Stomach (tissue), 8 donors: ENCODE measurements at regions not wholly inside any gene's neighbourhood (a gene's known extent, or its start where the extent isn't known, plus 50 kb on each side); places are given as distances from the start of the nearest gene placed in this dataset.

ENCODE experiments used
- DNase-seq, 2 donors: peaks; one replicate each; pipeline versions ENCODE4 v3.0.0 to v3.0.0-alpha.2; 2013 to 2019
- H3K27ac ChIP-seq, 5 donors: fragments of 200-600 bp in 4 of 5; sonication (generic) in 4 of 5; one replicate each; pipeline ENCODE4 v1.5.1; 2013 to 2019; ENCODE audit warnings: mild to moderate bottlenecking in 1 of 5, moderate library complexity in 1 of 5
- H3K27me3 ChIP-seq, 3 donors: fragments of 200-600 bp; sonication (generic); one replicate each; pipeline ENCODE4 v1.5.1; 2017 to 2019; ENCODE audit warnings: mixed run types in 1 of 3
- H3K36me3 ChIP-seq, 4 donors: fragments of 200-600 bp; sonication (generic); 1 replicate in 3 of 4; 2 replicates in 1 of 4; pipeline ENCODE4 v1.5.1; 2016 to 2019
- H3K4me1 ChIP-seq, 4 donors: fragments of 200-600 bp; sonication (generic); one replicate each; pipeline ENCODE4 v1.5.1; 2016 to 2019
- H3K4me3 ChIP-seq, 4 donors: fragments of 200-600 bp; sonication (generic) in 3 of 4; one replicate each; pipeline ENCODE4 v1.5.1; 2016 to 2019; ENCODE audit warnings: mild to moderate bottlenecking in 1 of 4
- H3K9me3 ChIP-seq, 4 donors: fragments of 200-600 bp; sonication (generic); one replicate each; pipeline ENCODE4 v1.5.1; 2016 to 2019
- CTCF ChIP-seq, 7 experiments: fragments of 450-650 bp in 4 of 7; fragments of 200-600 bp in 3 of 7; sonication (generic) in 3 of 7; IDR thresholded peaks; one replicate each; pipeline ENCODE4 v1.5.1; 2016 to 2019; ENCODE audit warnings: antibody characterized with exemption in 7 of 7, control low read depth in 2 of 7, mild to moderate bottlenecking in 1 of 7
- EP300 ChIP-seq: sonication (generic); formaldehyde crosslinking; IDR thresholded peaks from one replicate; pipeline ENCODE4 v1.6.1; 2017; ENCODE audit warnings: antibody characterized with exemption
- POLR2A ChIP-seq, 4 donors: fragments of 450-650 bp; IDR thresholded peaks; one replicate each; pipeline ENCODE4 v1.6.1; 2016; ENCODE audit warnings: antibody characterized with exemption in 4 of 4, control low read depth in 2 of 4, mild to moderate bottlenecking in 1 of 4, moderate library complexity in 1 of 4
- POLR2AphosphoS5 ChIP-seq, 3 donors: sonication (generic); formaldehyde crosslinking; IDR thresholded peaks; one replicate each; pipeline ENCODE4 v1.6.1; 2016; ENCODE audit warnings: antibody characterized with exemption in 3 of 3
- WGBS, 5 donors: extraction: QIAGEN DNeasy Blood & Tissue Kit in 3 of 5; methylation state at CpG; one replicate each; pipeline versions ENCODE4 v1.1.5 to v1.1.7; 2013 to 2018; 5-methylcytosine and 5-hydroxymethylcytosine counted together
- intact Hi-C: fragments of 100-400 bp; cut with DNase I; formaldehyde crosslinking; loops from one replicate; pipeline ENCODE4 v1.15.1; 2023; ENCODE audit warnings: low total_unique reads
- donor health status: healthy with polysubstance abuse.
- donor health status: Bipolar disorder and iron deficiency.
- donor health status: healthy.

- Histone ChIP-seq H3K27ac (no peak overlapping the region), H3K9me3 (no peaks in the 10 kb centered on the region), H3K4me3 (no peak overlapping the region), H3K36me3 (no peaks in the 10 kb centered on the region), H3K27me3 (no peaks in the 10 kb centered on the region), H3K4me1 (no peaks in the 10 kb centered on the region)
- DNase-seq, result no peak
- intact Hi-C loops, result no loop called here
- TF ChIP-seq POLR2AphosphoS5 (IDR thresholded peaks at IDR 0.05) (no peak), CTCF (IDR thresholded peaks at IDR 0.05) (no peak), EP300 (no peak), POLR2A (IDR thresholded peaks at IDR 0.05) (no peak)
Measured at GRCh38 chr4:108240366-108240765, 71.6 kb upstream of the LEF1 start.

GRCh38 chr4:108237693-108238092 lies 69.0 kb upstream of the LEF1 start:
- Histone ChIP-seq H3K36me3 (no peaks in the 10 kb centered on the region), H3K4me1 (no peaks in the 10 kb centered on the region), H3K27me3 (no peaks in the 10 kb centered on the region), H3K4me3 (no peak overlapping the region), H3K27ac (no peak overlapping the region), H3K9me3 (no peaks in the 10 kb centered on the region)
- intact Hi-C loops, result no loop called here
- TF ChIP-seq POLR2A (IDR thresholded peaks at IDR 0.05), result no peak
- no peak for TF ChIP-seq POLR2AphosphoS5 (IDR thresholded peaks at IDR 0.05)
- WGBS, 5 donors, result 65 to 88% (median 68%) methylated on average over 1 of the region's 1 CpG
- no peak for DNase-seq

GRCh38 chr4:108236264-108236663 lies 67.5 kb upstream of the LEF1 start:
- Histone ChIP-seq H3K9me3 (peaks cover 0 to 4% (median 0%) of the 10 kb centered on the region in 4 donors), H3K4me1 (no peaks in the 10 kb centered on the region), H3K27ac (no peak overlapping the region), H3K27me3 (no peaks in the 10 kb centered on the region), H3K4me3 (no peak overlapping the region), H3K36me3 (no peaks in the 10 kb centered on the region)
- intact Hi-C loops, result no loop called here
- DNase-seq, result no peak
- TF ChIP-seq EP300 (no peak), CTCF (IDR thresholded peaks at IDR 0.05) (no peak), POLR2AphosphoS5 (IDR thresholded peaks at IDR 0.05) (no peak), POLR2A (IDR thresholded peaks at IDR 0.05) (no peak)

- Histone ChIP-seq H3K4me1 (no peaks in the 10 kb centered on the region), H3K36me3 (no peaks in the 10 kb centered on the region), H3K4me3 (no peak overlapping the region), H3K9me3 (peaks cover 0 to 4% (median 0%) of the 10 kb centered on the region in 4 donors), H3K27me3 (no peaks in the 10 kb centered on the region), H3K27ac (no peak overlapping the region)
- no peak for TF ChIP-seq POLR2A (IDR thresholded peaks at IDR 0.05)
- intact Hi-C loops, result no loop called here
- DNase-seq, result no peak
- 63 to 77% (median 72%) methylated on average over 4 of the region's 4 CpGs for WGBS, 5 donors
Measured at GRCh38 chr4:108227923-108228322, 59.2 kb upstream of the LEF1 start.

GRCh38 chr4:108224611-108225053 lies 55.9 kb upstream of the LEF1 start:
- 34 to 54% (median 44%) methylated on average over 6 of the region's 6 CpGs for WGBS, 5 donors
- no peaks in the 10 kb centered on the region for H3K27me3 ChIP-seq
- H3K36me3 ChIP-seq, result no peaks in the 10 kb centered on the region
- H3K4me3 ChIP-seq, result no peak overlapping the region
- TF ChIP-seq POLR2AphosphoS5 (IDR thresholded peaks at IDR 0.05), result no peak
- TF ChIP-seq EP300, result no peak
- TF ChIP-seq POLR2A (IDR thresholded peaks at IDR 0.05), result no peak
- TF ChIP-seq CTCF (IDR thresholded peaks at IDR 0.05), result no peak
- no peaks in the 10 kb centered on the region for H3K4me1 ChIP-seq
- no peak overlapping the region for H3K27ac ChIP-seq
- H3K9me3 ChIP-seq, result no peaks in the 10 kb centered on the region
- DNase-seq, result peak in 1 of 2 donors; percentile 45
- intact Hi-C loops, result no loop called here

GRCh38 chr4:108223313-108223712 lies 54.6 kb upstream of the LEF1 start:
- Histone ChIP-seq H3K27ac (no peak overlapping the region), H3K4me1 (no peaks in the 10 kb centered on the region), H3K4me3 (no peak overlapping the region), H3K36me3 (no peaks in the 10 kb centered on the region), H3K27me3 (no peaks in the 10 kb centered on the region), H3K9me3 (no peaks in the 10 kb centered on the region)
- no peak for DNase-seq
- TF ChIP-seq POLR2AphosphoS5 (IDR thresholded peaks at IDR 0.05), result no peak
- no peak for TF ChIP-seq CTCF (IDR thresholded peaks at IDR 0.05)
- TF ChIP-seq POLR2A (IDR thresholded peaks at IDR 0.05), result no peak
- intact Hi-C loops, result no loop called here
